GM18907 (cell line): ENCODE measurements at regions not wholly inside any gene's neighbourhood (a gene's known extent, or its start where the extent isn't known, plus 50 kb on each side); places are given as distances from the start of the nearest gene placed in this dataset.

Experiments used
- ATAC-seq: cut with Tn5 transposase; IDR thresholded peaks from one replicate; pipeline ENCODE4 v1.9.1; 2021; ENCODE audit warnings: mild to moderate bottlenecking, moderate library complexity; ENCODE audit not compliant: unreplicated experiment

GRCh38 chr7:121810831-121811672, 61.9 kb upstream of the PTPRZ1 start:
- ATAC-seq: no peak

- ATAC-seq: no peak
These were observed 65.9 kb upstream of the PTPRZ1 start for GRCh38 chr7:121807078-121807477.

- no peak for ATAC-seq
These were observed 69.9 kb upstream of the PTPRZ1 start for GRCh38 chr7:121803039-121803438.

- ATAC-seq: no peak
These were observed 71.9 kb upstream of the PTPRZ1 start for GRCh38 chr7:121800916-121801675.

- ATAC-seq: no peak
These were observed 74.1 kb upstream of the PTPRZ1 start for GRCh38 chr7:121798896-121799295.

- ATAC-seq: no peak
These were observed 74.5 kb upstream of the PTPRZ1 start for GRCh38 chr7:121798453-121798840.

GRCh38 chr7:121797657-121798452, 75.1 kb upstream of the PTPRZ1 start:
- ATAC-seq: no peak

- no peak for ATAC-seq
These were observed 75.9 kb upstream of the PTPRZ1 start for GRCh38 chr7:121796936-121797656.

GRCh38 chr7:121796381-121796780, 76.6 kb upstream of the PTPRZ1 start:
- ATAC-seq: no peak

GRCh38 chr7:121795736-121796135, 77.2 kb upstream of the PTPRZ1 start:
- ATAC-seq: no peak

- ATAC-seq: no peak
These were observed 79.2 kb upstream of the PTPRZ1 start for GRCh38 chr7:121793716-121794115.

GRCh38 chr7:121777672-121778071, 95.3 kb upstream of the PTPRZ1 start:
- ATAC-seq: no peak

GRCh38 chr7:121774563-121774962, 98.4 kb upstream of the PTPRZ1 start:
- no peak for ATAC-seq

GRCh38 chr7:121766676-121767075, 106.3 kb upstream of the PTPRZ1 start:
- no peak for ATAC-seq

GRCh38 chr7:121761399-121761798, 111.6 kb upstream of the PTPRZ1 start:
- ATAC-seq: no peak

GRCh38 chr7:121755818-121756552, 117.0 kb upstream of the PTPRZ1 start:
- no peak for ATAC-seq

GRCh38 chr7:121755286-121755685, 117.7 kb upstream of the PTPRZ1 start:
- no peak for ATAC-seq

GRCh38 chr7:121753944-121754343, 119.0 kb upstream of the PTPRZ1 start:
- ATAC-seq: no peak

GRCh38 chr7:121752706-121753105, 120.3 kb upstream of the PTPRZ1 start:
- no peak for ATAC-seq

GRCh38 chr7:121748546-121748945, 124.4 kb upstream of the PTPRZ1 start:
- no peak for ATAC-seq
